ENCODE measurements at regions not wholly inside any gene's neighbourhood (a gene's known extent, or its start where the extent isn't known, plus 50 kb on each side); places are given as distances from the start of the nearest gene placed in this dataset.
"Not testable (repeated sequence)": the region's sequence is repeated elsewhere in the genome, so short reads cannot be mapped to it uniquely, and the experiment has no call there.

DNA sequence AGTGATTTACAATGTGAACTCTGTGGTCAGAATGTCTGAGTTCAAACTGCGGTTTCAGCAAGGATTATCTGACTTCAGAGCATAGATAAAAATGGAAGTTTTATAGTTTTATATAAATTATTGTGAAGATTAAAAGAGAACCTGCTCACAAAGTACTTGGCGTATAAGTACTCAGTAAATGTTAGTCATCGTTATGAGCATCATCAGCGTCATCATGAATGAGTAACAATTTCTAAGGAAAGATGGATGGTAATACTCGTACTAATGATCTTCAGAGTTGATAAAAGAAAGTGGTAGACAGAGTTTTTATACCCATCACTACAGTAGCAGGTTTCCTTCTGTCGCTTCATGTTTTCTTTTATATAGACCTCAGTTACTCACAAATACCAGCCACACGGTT is 341.8 kb downstream of the RAP2B start:
- H3K27me3 ChIP-seq (ENCODE audit: control insufficient read depth, extremely low read depth, insufficient read depth, low read length): no peaks in the 10 kb centered on the region
- H3K36me3 ChIP-seq (ENCODE audit: control insufficient read depth in 2 of 2, extremely low read depth in 1 of 2, insufficient read depth in 2 of 2, low read length in 2 of 2): no peaks in the 10 kb centered on the region
- H3K4me2 ChIP-seq (ENCODE audit: control insufficient read depth, extremely low read depth, insufficient read depth, low read depth, low read length): no peak overlapping the region
- H3K9me3 ChIP-seq (ENCODE audit: control insufficient read depth, low read depth, low read length): no peaks in the 10 kb centered on the region
- H3K27ac ChIP-seq (ENCODE audit: control insufficient read depth, insufficient read depth, low read length): no peak overlapping the region
- FAIRE-seq (no peak), DNase-seq (ENCODE audit: low read depth, low spot score) (no peak)
- H4K20me1 ChIP-seq (ENCODE audit: control insufficient read depth, extremely low read depth, insufficient read depth, low read length): no peaks in the 10 kb centered on the region
- H3K4me1 ChIP-seq (ENCODE audit: control insufficient read depth, extremely low read depth, insufficient read depth, low read length): no peaks in the 10 kb centered on the region
- dilution Hi-C loops (cut with MboI; ENCODE audit: extremely low pct_ligation_motif_present, low sequenced_read_pairs): no loop called here
- H3K4me3 ChIP-seq (ENCODE audit: control insufficient read depth in 2 of 3, extremely low read depth in 1 of 3, insufficient read depth in 2 of 3, low read depth in 1 of 3, low read length in 3 of 3): no peak overlapping the region
- no peaks in the 10 kb centered on the region for H3K79me2 ChIP-seq (ENCODE audit: control insufficient read depth, insufficient read depth, low read length)
- H3K9me1 ChIP-seq (ENCODE audit: control insufficient read depth, extremely low read depth, insufficient read depth, low read length): no peaks in the 10 kb centered on the region
- H2AFZ ChIP-seq (ENCODE audit: control insufficient read depth, low read length): no peak overlapping the region
- no peak overlapping the region for H3K9ac ChIP-seq (ENCODE audit: control insufficient read depth, extremely low read depth, insufficient read depth, low read length)
- no peak for TF ChIP-seq EZH2 (IDR thresholded peaks at IDR 0.05; ENCODE audit: low read length)
- TF ChIP-seq, protein P1, sequence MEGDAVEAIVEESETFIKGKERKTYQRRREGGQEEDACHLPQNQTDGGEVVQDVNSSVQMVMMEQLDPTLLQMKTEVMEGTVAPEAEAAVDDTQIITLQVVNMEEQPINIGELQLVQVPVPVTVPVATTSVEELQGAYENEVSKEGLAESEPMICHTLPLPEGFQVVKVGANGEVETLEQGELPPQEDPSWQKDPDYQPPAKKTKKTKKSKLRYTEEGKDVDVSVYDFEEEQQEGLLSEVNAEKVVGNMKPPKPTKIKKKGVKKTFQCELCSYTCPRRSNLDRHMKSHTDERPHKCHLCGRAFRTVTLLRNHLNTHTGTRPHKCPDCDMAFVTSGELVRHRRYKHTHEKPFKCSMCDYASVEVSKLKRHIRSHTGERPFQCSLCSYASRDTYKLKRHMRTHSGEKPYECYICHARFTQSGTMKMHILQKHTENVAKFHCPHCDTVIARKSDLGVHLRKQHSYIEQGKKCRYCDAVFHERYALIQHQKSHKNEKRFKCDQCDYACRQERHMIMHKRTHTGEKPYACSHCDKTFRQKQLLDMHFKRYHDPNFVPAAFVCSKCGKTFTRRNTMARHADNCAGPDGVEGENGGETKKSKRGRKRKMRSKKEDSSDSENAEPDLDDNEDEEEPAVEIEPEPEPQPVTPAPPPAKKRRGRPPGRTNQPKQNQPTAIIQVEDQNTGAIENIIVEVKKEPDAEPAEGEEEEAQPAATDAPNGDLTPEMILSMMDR (optimal IDR thresholded peaks at IDR 0.05 in 1 of 3, IDR thresholded peaks at IDR 0.05 in 1 of 3, conservative IDR thresholded peaks at IDR 0.05 in 1 of 3; ENCODE audit: extremely low read depth in 1 of 3, insufficient read depth in 2 of 3, low read length in 3 of 3): no peak

DNA sequence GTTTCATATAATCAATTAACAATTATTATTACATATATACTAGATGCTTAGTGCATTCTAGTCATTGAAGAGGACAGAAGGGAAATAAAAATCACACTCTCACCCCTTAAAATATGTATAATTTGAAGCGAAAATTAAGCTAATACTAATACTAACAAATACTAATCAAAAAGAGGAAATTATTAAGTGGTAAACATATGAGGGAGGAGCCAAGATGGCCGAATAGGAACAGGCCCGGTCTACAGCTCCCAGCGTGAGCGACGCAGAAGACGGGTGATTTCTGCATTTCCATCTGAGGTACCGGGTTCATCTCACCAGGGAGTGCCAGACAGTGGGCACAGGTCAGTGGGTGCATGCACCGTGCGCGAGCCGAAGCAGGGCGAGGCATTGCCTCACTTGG is 344.2 kb downstream of the RAP2B start:
- H3K4me3 ChIP-seq (ENCODE audit: control insufficient read depth in 2 of 3, extremely low read depth in 1 of 3, insufficient read depth in 2 of 3, low read depth in 1 of 3, low read length in 3 of 3): not testable (repeated sequence)

DNA sequence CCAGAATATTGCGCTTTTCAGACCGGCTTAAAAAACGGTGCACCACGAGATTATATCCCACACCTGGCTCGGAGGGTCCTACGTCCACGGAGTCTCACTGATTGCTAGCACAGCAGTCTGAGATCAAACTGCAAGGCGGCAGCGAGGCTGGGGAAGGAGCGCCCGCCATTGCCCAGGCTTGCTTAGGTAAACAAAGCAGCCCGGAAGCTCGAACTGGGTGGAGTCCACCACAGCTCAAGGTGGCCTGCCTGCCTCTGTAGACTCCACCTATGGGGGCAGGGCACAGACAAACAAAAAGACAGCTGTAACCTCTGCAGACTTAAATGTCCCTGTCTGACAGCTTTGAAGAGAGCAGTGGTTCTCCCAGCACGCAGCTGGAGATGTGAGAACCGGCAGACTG is 344.7 kb downstream of the RAP2B start:
- dilution Hi-C loops (cut with MboI; ENCODE audit: extremely low pct_ligation_motif_present, low sequenced_read_pairs); H3K4me3 ChIP-seq (ENCODE audit: control insufficient read depth in 2 of 3, extremely low read depth in 1 of 3, insufficient read depth in 2 of 3, low read depth in 1 of 3, low read length in 3 of 3); H3K79me2 ChIP-seq (ENCODE audit: control insufficient read depth, insufficient read depth, low read length); H3K9me3 ChIP-seq (ENCODE audit: control insufficient read depth, low read depth, low read length); H3K27me3 ChIP-seq (ENCODE audit: control insufficient read depth, extremely low read depth, insufficient read depth, low read length); H3K4me1 ChIP-seq (ENCODE audit: control insufficient read depth, extremely low read depth, insufficient read depth, low read length); FAIRE-seq; H2AFZ ChIP-seq (ENCODE audit: control insufficient read depth, low read length); DNase-seq (ENCODE audit: low read depth, low spot score); H3K4me2 ChIP-seq (ENCODE audit: control insufficient read depth, extremely low read depth, insufficient read depth, low read depth, low read length); H3K9me1 ChIP-seq (ENCODE audit: control insufficient read depth, extremely low read depth, insufficient read depth, low read length); H3K27ac ChIP-seq (ENCODE audit: control insufficient read depth, insufficient read depth, low read length); H4K20me1 ChIP-seq (ENCODE audit: control insufficient read depth, extremely low read depth, insufficient read depth, low read length); H3K36me3 ChIP-seq (ENCODE audit: control insufficient read depth in 2 of 2, extremely low read depth in 1 of 2, insufficient read depth in 2 of 2, low read length in 2 of 2); H3K9ac ChIP-seq (ENCODE audit: control insufficient read depth, extremely low read depth, insufficient read depth, low read length): not testable (repeated sequence)

More for the DNA sequence above, 344.2 kb downstream of the RAP2B start:
- H3K27ac ChIP-seq (ENCODE audit: control insufficient read depth, insufficient read depth, low read length); H4K20me1 ChIP-seq (ENCODE audit: control insufficient read depth, extremely low read depth, insufficient read depth, low read length); H3K4me1 ChIP-seq (ENCODE audit: control insufficient read depth, extremely low read depth, insufficient read depth, low read length); H3K9me3 ChIP-seq (ENCODE audit: control insufficient read depth, low read depth, low read length); H3K27me3 ChIP-seq (ENCODE audit: control insufficient read depth, extremely low read depth, insufficient read depth, low read length); H3K9me1 ChIP-seq (ENCODE audit: control insufficient read depth, extremely low read depth, insufficient read depth, low read length); H2AFZ ChIP-seq (ENCODE audit: control insufficient read depth, low read length); FAIRE-seq; H3K79me2 ChIP-seq (ENCODE audit: control insufficient read depth, insufficient read depth, low read length); DNase-seq (ENCODE audit: low read depth, low spot score); H3K36me3 ChIP-seq (ENCODE audit: control insufficient read depth in 2 of 2, extremely low read depth in 1 of 2, insufficient read depth in 2 of 2, low read length in 2 of 2); dilution Hi-C loops (cut with MboI; ENCODE audit: extremely low pct_ligation_motif_present, low sequenced_read_pairs); H3K4me2 ChIP-seq (ENCODE audit: control insufficient read depth, extremely low read depth, insufficient read depth, low read depth, low read length); H3K9ac ChIP-seq (ENCODE audit: control insufficient read depth, extremely low read depth, insufficient read depth, low read length): not testable (repeated sequence)
